Mesenchymal stem cell (in vitro differentiated cells and primary cell): ENCODE measurements at regions not wholly inside any gene's neighbourhood (a gene's known extent, or its start where the extent isn't known, plus 50 kb on each side); places are given as distances from the start of the nearest gene placed in this dataset.

ENCODE experiments used
- DNase-seq: peaks from one replicate; pipeline ENCODE4 v3.0.0-alpha.2; 2013
- H2AFZ ChIP-seq: one replicate; pipeline ENCODE4 v1.6.1; 2013; ENCODE audit warnings: low read depth, mild to moderate bottlenecking, control low read depth, inconsistent platforms, low read length, moderate library complexity
- H2AK5ac ChIP-seq: 2 replicates; pipeline ENCODE4 v1.6.1; 2013; ENCODE audit warnings: low read length, moderate library complexity, mild to moderate bottlenecking, inconsistent platforms; ENCODE audit not compliant: severe bottlenecking
- H2BK120ac ChIP-seq: one replicate; pipeline ENCODE4 v1.6.1; 2013; ENCODE audit warnings: low read depth, mild to moderate bottlenecking, inconsistent platforms, low read length, moderate library complexity
- H2BK12ac ChIP-seq, 2 experiments: one replicate each; pipeline ENCODE4 v1.6.1; 2013; ENCODE audit warnings: inconsistent platforms in 2 of 2, low read length in 2 of 2, mild to moderate bottlenecking in 2 of 2, moderate library complexity in 2 of 2, control low read depth in 1 of 2
- H2BK15ac ChIP-seq: one replicate; pipeline ENCODE4 v1.6.1; 2013; ENCODE audit warnings: mild to moderate bottlenecking, low read depth, inconsistent platforms; ENCODE audit not compliant: poor library complexity, severe bottlenecking
- H2BK5ac ChIP-seq: 2 replicates; pipeline ENCODE4 v1.6.1; 2013; ENCODE audit warnings: low read depth, mild to moderate bottlenecking, low read length, control low read depth, inconsistent platforms; ENCODE audit not compliant: poor library complexity, severe bottlenecking
- H3K14ac ChIP-seq, 2 experiments: one replicate each; pipeline ENCODE4 v1.6.1; 2013; ENCODE audit warnings: inconsistent platforms in 2 of 2, low read length in 2 of 2, control low read depth in 1 of 2, mild to moderate bottlenecking in 1 of 2, moderate library complexity in 1 of 2
- H3K18ac ChIP-seq, 2 experiments: one replicate each; pipeline ENCODE4 v1.6.1; 2013; ENCODE audit warnings: inconsistent platforms in 2 of 2, low read length in 2 of 2, control low read depth in 1 of 2, low read depth in 1 of 2, mild to moderate bottlenecking in 1 of 2
- H3K23ac ChIP-seq, 2 experiments: one replicate each; pipeline ENCODE4 v1.6.1; 2013; ENCODE audit warnings: inconsistent platforms in 2 of 2, low read length in 2 of 2, mild to moderate bottlenecking in 2 of 2, moderate library complexity in 2 of 2, control low read depth in 1 of 2
- H3K27ac ChIP-seq: 2 replicates; pipeline ENCODE4 v1.5.1; 2013; ENCODE audit warnings: mild to moderate bottlenecking, moderate library complexity, low read length, control low read depth, inconsistent platforms; ENCODE audit not compliant: poor library complexity, severe bottlenecking
- H3K27me3 ChIP-seq, 2 experiments: 2 replicates each; pipeline versions ENCODE4 v1.6.1 to v1.7.0; 2013; ENCODE audit warnings: low read length in 2 of 2, mild to moderate bottlenecking in 2 of 2, moderate library complexity in 2 of 2, control low read depth in 1 of 2, inconsistent platforms in 1 of 2; ENCODE audit not compliant: control insufficient read depth in 1 of 2, insufficient read depth in 1 of 2
- H3K36me3 ChIP-seq, 2 experiments: 2 replicates each; pipeline versions ENCODE4 v1.6.1 to v1.7.0; 2013; ENCODE audit warnings: low read length in 2 of 2, control low read depth in 1 of 2, inconsistent platforms in 1 of 2, low read depth in 1 of 2, mild to moderate bottlenecking in 1 of 2; ENCODE audit not compliant: insufficient read depth in 2 of 2, control insufficient read depth in 1 of 2
- H3K4ac ChIP-seq, 2 experiments: one replicate each; pipeline ENCODE4 v1.6.1; 2013; ENCODE audit warnings: inconsistent platforms in 2 of 2, low read length in 2 of 2, mild to moderate bottlenecking in 2 of 2, moderate library complexity in 2 of 2, control low read depth in 1 of 2, low read depth in 1 of 2
- H3K4me1 ChIP-seq: 2 replicates; pipeline ENCODE4 v1.6.1; 2013; ENCODE audit warnings: low read depth, low read length, control low read depth; ENCODE audit not compliant: control insufficient read depth, insufficient read depth
- H3K4me2 ChIP-seq: 2 replicates; pipeline ENCODE4 v1.6.1; 2013; ENCODE audit warnings: low read length, mild to moderate bottlenecking, inconsistent platforms; ENCODE audit not compliant: poor library complexity, severe bottlenecking
- H3K4me3 ChIP-seq, 2 experiments: 2 replicates each; pipeline versions ENCODE4 v1.5.1 to v1.7.0; 2013; ENCODE audit warnings: low read length in 2 of 2, mild to moderate bottlenecking in 2 of 2, control low read depth in 1 of 2, low read depth in 1 of 2; ENCODE audit not compliant: insufficient read depth in 1 of 2
- H3K79me1 ChIP-seq: replicated peaks from 2 replicates; pipeline ENCODE4 v1.6.1; 2013; ENCODE audit warnings: mild to moderate bottlenecking, control low read depth, low read length, inconsistent platforms; ENCODE audit not compliant: poor library complexity, severe bottlenecking
- H3K9ac ChIP-seq: 2 replicates; pipeline ENCODE4 v1.7.0; 2013; ENCODE audit warnings: mild to moderate bottlenecking, low read length, moderate library complexity
- H3K9me3 ChIP-seq: 2 replicates; pipeline ENCODE4 v1.7.0; 2013; ENCODE audit warnings: mild to moderate bottlenecking, low read length; ENCODE audit not compliant: control insufficient read depth
- H4K8ac ChIP-seq: one replicate; pipeline ENCODE4 v1.6.1; 2013; ENCODE audit warnings: inconsistent platforms, mild to moderate bottlenecking, low read length, moderate library complexity
- H4K91ac ChIP-seq: one replicate; pipeline ENCODE4 v1.6.1; 2013; ENCODE audit warnings: mild to moderate bottlenecking, low read length, inconsistent platforms
- WGBS: methylation state at CpG from one replicate; pipeline ENCODE4 v1.1.7; 2013; ENCODE audit warnings: mixed read lengths; 5-methylcytosine and 5-hydroxymethylcytosine counted together

GRCh38 chr12:24479131-24479530 is 469.8 kb downstream of the BCAT1 start:
- Histone ChIP-seq H3K4me2 (no peak overlapping the region), H3K4me1 (peaks cover 7% of the 10 kb centered on the region), H2BK12ac (no peak overlapping the region), H4K91ac (no peak overlapping the region), H3K4me3 (no peak overlapping the region), H3K23ac (no peak overlapping the region), H2AK5ac (no peak overlapping the region), H3K4ac (no peak overlapping the region), H2AFZ (no peak overlapping the region), H2BK120ac (no peak overlapping the region), H3K36me3 (no peaks in the 10 kb centered on the region), H2BK15ac (no peak overlapping the region), H2BK5ac (no peak overlapping the region), H4K8ac (no peak overlapping the region), H3K9ac (no peak overlapping the region), H3K18ac (no peak overlapping the region), H3K27me3 (no peaks in the 10 kb centered on the region), H3K14ac (no peak overlapping the region), H3K27ac (no peak overlapping the region), H3K9me3 (no peaks in the 10 kb centered on the region), H3K79me1 (peaks cover 6% of the 10 kb centered on the region)
- no peak for DNase-seq
- 48% methylated on average over 5 of the region's 5 CpGs for WGBS

GRCh38 chr12:24478254-24478653 is 470.6 kb downstream of the BCAT1 start:
- Histone ChIP-seq H3K4me3 (no peak overlapping the region), H3K23ac (no peak overlapping the region), H3K14ac (no peak overlapping the region), H3K36me3 (no peaks in the 10 kb centered on the region), H3K9me3 (no peaks in the 10 kb centered on the region), H2BK15ac (no peak overlapping the region), H3K18ac (no peak overlapping the region), H4K8ac (no peak overlapping the region), H2BK5ac (no peak overlapping the region), H4K91ac (no peak overlapping the region), H3K4ac (no peak overlapping the region), H2BK120ac (no peak overlapping the region), H3K27me3 (no peaks in the 10 kb centered on the region), H3K27ac (no peak overlapping the region), H3K9ac (no peak overlapping the region), H2AFZ (no peak overlapping the region), H2BK12ac (no peak overlapping the region), H3K4me1 (peaks cover 7% of the 10 kb centered on the region), H2AK5ac (no peak overlapping the region), H3K79me1 (peaks cover 4% of the 10 kb centered on the region), H3K4me2 (no peak overlapping the region)
- no peak for DNase-seq
- WGBS, result 95% methylated on average over 1 of the region's 1 CpG

GRCh38 chr12:24476310-24476709 is 472.6 kb downstream of the BCAT1 start:
- no peak overlapping the region for H2AFZ ChIP-seq
- no peak overlapping the region for H3K9ac ChIP-seq
- WGBS, result 97% methylated on average over 4 of the region's 6 CpGs
- no peak overlapping the region for H3K27ac ChIP-seq
- peaks cover 3% of the 10 kb centered on the region for H3K79me1 ChIP-seq
- no peak overlapping the region for H3K4me2 ChIP-seq
- H3K14ac ChIP-seq, result no peak overlapping the region
- H2BK120ac ChIP-seq, result no peak overlapping the region
- no peaks in the 10 kb centered on the region for H3K36me3 ChIP-seq
- H2BK12ac ChIP-seq, result no peak overlapping the region
- H3K4me3 ChIP-seq, result no peak overlapping the region
- H4K91ac ChIP-seq, result no peak overlapping the region
- no peak overlapping the region for H3K4ac ChIP-seq
- no peaks in the 10 kb centered on the region for H3K9me3 ChIP-seq
- no peak overlapping the region for H3K18ac ChIP-seq
- H2BK5ac ChIP-seq, result no peak overlapping the region
- no peak overlapping the region for H2BK15ac ChIP-seq
- H4K8ac ChIP-seq, result no peak overlapping the region
- H3K27me3 ChIP-seq, result no peaks in the 10 kb centered on the region
- no peak overlapping the region for H2AK5ac ChIP-seq
- H3K4me1 ChIP-seq, result peaks cover 6% of the 10 kb centered on the region
- H3K23ac ChIP-seq, result no peak overlapping the region
- DNase-seq, result no peak

- H3K4ac ChIP-seq, result no peak overlapping the region
These were observed 473.6 kb downstream of the BCAT1 start for GRCh38 chr12:24475337-24475736.

More at GRCh38 chr12:24475337-24475736, 473.6 kb downstream of the BCAT1 start:
- Histone ChIP-seq H2BK5ac (no peak overlapping the region), H3K27ac (no peak overlapping the region), H3K79me1 (peaks cover 3% of the 10 kb centered on the region), H2AK5ac (no peak overlapping the region), H2AFZ (no peak overlapping the region), H3K4me1 (peaks cover 6% of the 10 kb centered on the region), H3K18ac (no peak overlapping the region), H3K36me3 (no peaks in the 10 kb centered on the region), H3K9ac (no peak overlapping the region), H3K27me3 (no peaks in the 10 kb centered on the region), H2BK12ac (no peak overlapping the region), H3K4me2 (no peak overlapping the region), H2BK120ac (no peak overlapping the region), H3K9me3 (no peaks in the 10 kb centered on the region), H3K23ac (no peak overlapping the region), H4K8ac (no peak overlapping the region), H3K4me3 (no peak overlapping the region), H4K91ac (no peak overlapping the region), H3K14ac (no peak overlapping the region), H2BK15ac (no peak overlapping the region)
- WGBS, result 100% methylated on average over 1 of the region's 5 CpGs
- DNase-seq, result no peak
